ENCODE measurements at regions not wholly inside any gene's neighbourhood (a gene's known extent, or its start where the extent isn't known, plus 50 kb on each side); places are given as distances from the start of the nearest gene placed in this dataset.

- H3K27me3 ChIP-seq (ENCODE audit: control insufficient read depth in 2 of 2, insufficient read depth in 2 of 2, low read length in 2 of 2): no peaks in the 10 kb centered on the region
- no peaks in the 10 kb centered on the region for H4K20me1 ChIP-seq (replicated peaks; ENCODE audit: control insufficient read depth, extremely low read depth, insufficient read depth, low read length)
- no peak for DNase-seq (ENCODE audit: low read depth, low spot score)
- TF ChIP-seq JUN (IDR thresholded peaks at IDR 0.05; ENCODE audit: borderline replicate concordance, insufficient read depth, insufficient read length, low read depth) (no peak), EZH2 (IDR thresholded peaks at IDR 0.05; ENCODE audit: borderline replicate concordance, low read depth, low read length, severe bottlenecking) (no peak), GATA2 (IDR thresholded peaks at IDR 0.05; ENCODE audit: insufficient read depth, insufficient read length, low read depth, low read length) (no peak), FOS (IDR thresholded peaks at IDR 0.05; ENCODE audit: borderline replicate concordance, insufficient read depth, low read length) (no peak)
- ChIA-PET CTCF (interaction anchor here (1.1 kb wide), 1 partner anchor 18 kb away, joined by 3 read pairs; no protein-coding TSS in a partner anchor), POLR2A (no interaction called here)
- no peaks in the 10 kb centered on the region for H3K36me3 ChIP-seq (ENCODE audit: control insufficient read depth in 2 of 2, extremely low read depth in 1 of 2, insufficient read depth in 2 of 2, low read length in 2 of 2)
- H3K79me2 ChIP-seq (ENCODE audit: control insufficient read depth, insufficient read depth, low read length): no peaks in the 10 kb centered on the region
- no peaks in the 10 kb centered on the region for H3K9me1 ChIP-seq (replicated peaks; ENCODE audit: control insufficient read depth, extremely low read depth, insufficient read depth, low read length)
- no peak overlapping the region for H2AFZ ChIP-seq (ENCODE audit: low read depth, low read length)
- no peaks in the 10 kb centered on the region for H3K4me1 ChIP-seq (ENCODE audit: control insufficient read depth, extremely low read depth, insufficient read depth, low read length)
- no peaks in the 10 kb centered on the region for H3K9me3 ChIP-seq (replicated peaks; ENCODE audit: control insufficient read depth, insufficient read depth, low read length)
- no TSS peak for BruUV-seq (replicated peaks)
- no peak overlapping the region for H3K27ac ChIP-seq (ENCODE audit: insufficient read depth, low read depth, low read length)
- dilution Hi-C loops (cut with MboI; ENCODE audit: extremely low pct_ligation_motif_present, low sequenced_read_pairs) (no loop called here), intact Hi-C loops (cut with micrococcal nuclease) (no loop called here)
- no peak overlapping the region for H3K4me3 ChIP-seq (replicated peaks in 1 of 3; ENCODE audit: insufficient read depth in 1 of 3, low read depth in 1 of 3, low read length in 3 of 3)
- H3K4me2 ChIP-seq (ENCODE audit: insufficient read depth, low read length): no peak overlapping the region
- FAIRE-seq: no peak
- no peak overlapping the region for H3K9ac ChIP-seq (replicated peaks; ENCODE audit: extremely low read depth, insufficient read depth, low read length)
Observed at GRCh38 chr5:163910226-163910625, 404.8 kb downstream of the MAT2B start.

DNA sequence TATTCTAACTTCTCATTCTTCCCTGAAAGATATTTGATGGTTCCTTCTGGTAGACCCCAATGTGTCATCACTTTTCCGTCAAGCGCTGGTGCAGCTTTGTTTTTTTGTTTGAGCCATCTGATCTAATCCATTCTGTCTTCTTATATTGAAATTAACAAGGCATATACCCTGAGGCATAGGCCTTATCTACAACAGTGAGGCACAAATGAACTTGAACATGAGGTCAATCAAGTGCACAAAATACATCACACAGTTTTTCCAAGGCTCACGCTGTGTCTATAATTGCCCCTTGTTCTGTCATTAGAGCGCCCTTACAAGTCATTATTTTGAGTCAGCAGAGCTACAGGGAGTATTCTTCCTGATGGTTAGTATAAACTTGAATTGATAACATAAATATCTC, 406.6 kb downstream of the MAT2B start:
- H3K27ac ChIP-seq (ENCODE audit: insufficient read depth, low read depth, low read length): no peak overlapping the region
- TF ChIP-seq JUN (IDR thresholded peaks at IDR 0.05; ENCODE audit: borderline replicate concordance, insufficient read depth, insufficient read length, low read depth): no peak
- TF ChIP-seq GATA2 (IDR thresholded peaks at IDR 0.05; ENCODE audit: insufficient read depth, insufficient read length, low read depth, low read length): no peak
- TF ChIP-seq FOS (IDR thresholded peaks at IDR 0.05; ENCODE audit: borderline replicate concordance, insufficient read depth, low read length): no peak
- TF ChIP-seq MYC (IDR thresholded peaks at IDR 0.05; ENCODE audit: low read depth, low read length): no peak
- TF ChIP-seq POLR2A (IDR thresholded peaks at IDR 0.05; ENCODE audit: low read depth, low read length): no peak
- TF ChIP-seq EZH2 (IDR thresholded peaks at IDR 0.05; ENCODE audit: borderline replicate concordance, low read depth, low read length, severe bottlenecking): no peak
- TF ChIP-seq, protein P1, sequence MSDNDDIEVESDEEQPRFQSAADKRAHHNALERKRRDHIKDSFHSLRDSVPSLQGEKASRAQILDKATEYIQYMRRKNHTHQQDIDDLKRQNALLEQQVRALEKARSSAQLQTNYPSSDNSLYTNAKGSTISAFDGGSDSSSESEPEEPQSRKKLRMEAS (IDR thresholded peaks at IDR 0.05; ENCODE audit: insufficient read depth, insufficient read length): no peak
- no peak for TF ChIP-seq POLR2AphosphoS5 (IDR thresholded peaks at IDR 0.05; ENCODE audit: insufficient read depth, low read depth, low read length)
- TF ChIP-seq, protein P2, sequence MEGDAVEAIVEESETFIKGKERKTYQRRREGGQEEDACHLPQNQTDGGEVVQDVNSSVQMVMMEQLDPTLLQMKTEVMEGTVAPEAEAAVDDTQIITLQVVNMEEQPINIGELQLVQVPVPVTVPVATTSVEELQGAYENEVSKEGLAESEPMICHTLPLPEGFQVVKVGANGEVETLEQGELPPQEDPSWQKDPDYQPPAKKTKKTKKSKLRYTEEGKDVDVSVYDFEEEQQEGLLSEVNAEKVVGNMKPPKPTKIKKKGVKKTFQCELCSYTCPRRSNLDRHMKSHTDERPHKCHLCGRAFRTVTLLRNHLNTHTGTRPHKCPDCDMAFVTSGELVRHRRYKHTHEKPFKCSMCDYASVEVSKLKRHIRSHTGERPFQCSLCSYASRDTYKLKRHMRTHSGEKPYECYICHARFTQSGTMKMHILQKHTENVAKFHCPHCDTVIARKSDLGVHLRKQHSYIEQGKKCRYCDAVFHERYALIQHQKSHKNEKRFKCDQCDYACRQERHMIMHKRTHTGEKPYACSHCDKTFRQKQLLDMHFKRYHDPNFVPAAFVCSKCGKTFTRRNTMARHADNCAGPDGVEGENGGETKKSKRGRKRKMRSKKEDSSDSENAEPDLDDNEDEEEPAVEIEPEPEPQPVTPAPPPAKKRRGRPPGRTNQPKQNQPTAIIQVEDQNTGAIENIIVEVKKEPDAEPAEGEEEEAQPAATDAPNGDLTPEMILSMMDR (IDR thresholded peaks at IDR 0.05; ENCODE audit: extremely low read depth in 1 of 2, insufficient read depth in 1 of 2, low read depth in 1 of 2, low read length in 2 of 2): no peak
- no peaks in the 10 kb centered on the region for H3K27me3 ChIP-seq (ENCODE audit: control insufficient read depth in 2 of 2, insufficient read depth in 2 of 2, low read length in 2 of 2)
- intact Hi-C loops (cut with micrococcal nuclease): no loop called here
- H3K4me2 ChIP-seq (ENCODE audit: insufficient read depth, low read length): no peak overlapping the region
- no peak overlapping the region for H3K4me3 ChIP-seq (replicated peaks in 1 of 3; ENCODE audit: insufficient read depth in 1 of 3, low read depth in 1 of 3, low read length in 3 of 3)
- CTCF ChIA-PET: interaction anchor here (1.1 kb wide), 1 partner anchor 8 kb away, joined by 3 read pairs; no protein-coding TSS in a partner anchor
- POLR2A ChIA-PET: no interaction called here
- H2AFZ ChIP-seq (ENCODE audit: low read depth, low read length): no peak overlapping the region
- no TSS peak for BruUV-seq (replicated peaks)
- H3K9me3 ChIP-seq (replicated peaks; ENCODE audit: control insufficient read depth, insufficient read depth, low read length): no peaks in the 10 kb centered on the region
- no peaks in the 10 kb centered on the region for H3K4me1 ChIP-seq (ENCODE audit: control insufficient read depth, extremely low read depth, insufficient read depth, low read length)
- H3K9me1 ChIP-seq (replicated peaks; ENCODE audit: control insufficient read depth, extremely low read depth, insufficient read depth, low read length): no peaks in the 10 kb centered on the region
- dilution Hi-C loops (cut with MboI; ENCODE audit: extremely low pct_ligation_motif_present, low sequenced_read_pairs): no loop called here
- H4K20me1 ChIP-seq (replicated peaks; ENCODE audit: control insufficient read depth, extremely low read depth, insufficient read depth, low read length): no peaks in the 10 kb centered on the region
- H3K9ac ChIP-seq (replicated peaks; ENCODE audit: extremely low read depth, insufficient read depth, low read length): no peak overlapping the region
- H3K36me3 ChIP-seq (ENCODE audit: control insufficient read depth in 2 of 2, extremely low read depth in 1 of 2, insufficient read depth in 2 of 2, low read length in 2 of 2): no peaks in the 10 kb centered on the region
- no peaks in the 10 kb centered on the region for H3K79me2 ChIP-seq (ENCODE audit: control insufficient read depth, insufficient read depth, low read length)
- DNase-seq (ENCODE audit: low read depth, low spot score) (no peak), FAIRE-seq (no peak)

Measured in endothelial cell of umbilical vein (primary cell).